Mucosa of rectum (tissue), 2 donors: ENCODE measurements at regions not wholly inside any gene's neighbourhood (a gene's known extent, or its start where the extent isn't known, plus 50 kb on each side); places are given as distances from the start of the nearest gene placed in this dataset.

Source experiments
- H3K27ac ChIP-seq, 2 donors: one replicate each; pipeline ENCODE4 v1.7.0; 2013; ENCODE audit warnings: inconsistent platforms in 2 of 2, low read depth in 2 of 2, low read length in 2 of 2
- H3K27me3 ChIP-seq, 2 donors: one replicate each; pipeline ENCODE4 v1.7.0; 2013; ENCODE audit warnings: low read length in 2 of 2; ENCODE audit not compliant: control insufficient read depth in 2 of 2, insufficient read depth in 2 of 2
- H3K36me3 ChIP-seq, 2 donors: one replicate each; pipeline ENCODE4 v1.7.0; 2013; ENCODE audit warnings: low read length in 2 of 2; ENCODE audit not compliant: control insufficient read depth in 2 of 2, insufficient read depth in 2 of 2
- H3K4me1 ChIP-seq, 2 donors: one replicate each; pipeline ENCODE4 v1.7.0; 2013; ENCODE audit warnings: low read length in 2 of 2, mild to moderate bottlenecking in 1 of 2; ENCODE audit not compliant: control insufficient read depth in 2 of 2, insufficient read depth in 2 of 2
- H3K4me3 ChIP-seq, 2 donors: one replicate each; pipeline ENCODE4 v1.7.0; 2013; ENCODE audit warnings: low read length in 2 of 2
- H3K9ac ChIP-seq, 2 donors: one replicate each; pipeline ENCODE4 v1.7.0; 2013; ENCODE audit warnings: low read length in 2 of 2, low read depth in 1 of 2, mild to moderate bottlenecking in 1 of 2
- H3K9me3 ChIP-seq, 2 donors: one replicate each; pipeline ENCODE4 v1.7.0; 2013; ENCODE audit warnings: low read length in 2 of 2; ENCODE audit not compliant: control insufficient read depth in 2 of 2
- donor health status: healthy.
- donor health status: Normal muscosa, but diverticular disease.

DNA sequence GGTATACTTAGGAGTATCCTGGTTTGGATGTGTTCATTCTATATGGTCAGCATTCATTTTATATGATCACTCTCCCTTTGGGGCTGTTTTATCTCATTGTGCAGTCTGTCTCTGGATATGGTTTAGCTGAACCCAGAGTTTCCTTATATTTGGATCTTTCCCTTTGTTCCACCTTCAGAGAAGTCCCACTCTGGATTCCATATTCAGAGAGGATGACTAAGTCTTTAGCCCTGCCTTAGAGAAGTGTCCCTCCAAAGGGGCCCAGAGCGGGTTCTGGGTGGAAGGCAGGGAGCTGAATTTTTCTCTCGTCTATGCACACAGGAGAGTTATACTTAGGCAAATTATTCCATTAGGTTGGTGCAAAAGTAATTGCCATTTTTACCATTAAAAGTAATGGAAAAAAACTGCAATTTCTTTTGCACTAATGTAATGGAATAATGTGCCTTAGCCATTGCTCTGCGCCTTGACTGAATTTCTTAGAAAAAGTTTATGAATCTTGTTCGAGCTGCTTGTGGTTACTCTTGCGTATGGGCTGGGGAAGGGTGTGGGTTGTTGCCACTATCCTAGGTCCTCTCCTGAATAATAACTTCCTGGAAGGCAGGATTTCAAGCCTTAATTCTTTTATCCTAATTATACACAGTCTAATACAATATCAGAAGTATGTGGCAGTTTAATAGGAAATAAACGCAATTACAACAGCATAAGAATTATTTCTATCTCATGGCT lies 74.2 kb upstream of the MTPN start:
- no peak overlapping the region for H3K4me3 ChIP-seq
- H3K9ac ChIP-seq: no peak overlapping the region
- H3K27ac ChIP-seq: no peak overlapping the region
- no peaks in the 10 kb centered on the region for H3K9me3 ChIP-seq
- H3K36me3 ChIP-seq: no peaks in the 10 kb centered on the region
- no peaks in the 10 kb centered on the region for H3K27me3 ChIP-seq
- no peaks in the 10 kb centered on the region for H3K4me1 ChIP-seq

DNA sequence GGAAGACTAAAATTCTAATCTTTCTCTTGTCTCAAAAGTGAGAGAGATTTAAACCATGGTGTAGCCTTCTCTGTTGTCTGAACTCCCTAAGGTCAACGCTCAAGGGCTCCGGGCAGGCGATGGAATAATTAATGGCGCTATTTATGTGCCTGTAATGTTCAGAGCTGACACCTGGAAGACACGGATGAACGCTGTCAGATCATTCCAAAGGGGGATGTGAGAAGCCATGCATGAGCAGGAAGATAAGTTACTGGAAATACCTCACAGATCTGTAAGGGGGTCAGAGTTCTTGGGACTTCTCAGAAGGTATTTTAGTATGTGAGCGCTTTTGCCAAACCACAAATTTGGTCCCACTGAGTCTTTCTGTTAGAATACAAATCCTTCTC lies 73.3 kb upstream of the MTPN start:
- H3K27ac ChIP-seq: no peak overlapping the region
- no peaks in the 10 kb centered on the region for H3K27me3 ChIP-seq
- no peak overlapping the region for H3K4me3 ChIP-seq
- H3K4me1 ChIP-seq: no peaks in the 10 kb centered on the region
- H3K9ac ChIP-seq: no peak overlapping the region
- no peaks in the 10 kb centered on the region for H3K9me3 ChIP-seq
- no peaks in the 10 kb centered on the region for H3K36me3 ChIP-seq

DNA sequence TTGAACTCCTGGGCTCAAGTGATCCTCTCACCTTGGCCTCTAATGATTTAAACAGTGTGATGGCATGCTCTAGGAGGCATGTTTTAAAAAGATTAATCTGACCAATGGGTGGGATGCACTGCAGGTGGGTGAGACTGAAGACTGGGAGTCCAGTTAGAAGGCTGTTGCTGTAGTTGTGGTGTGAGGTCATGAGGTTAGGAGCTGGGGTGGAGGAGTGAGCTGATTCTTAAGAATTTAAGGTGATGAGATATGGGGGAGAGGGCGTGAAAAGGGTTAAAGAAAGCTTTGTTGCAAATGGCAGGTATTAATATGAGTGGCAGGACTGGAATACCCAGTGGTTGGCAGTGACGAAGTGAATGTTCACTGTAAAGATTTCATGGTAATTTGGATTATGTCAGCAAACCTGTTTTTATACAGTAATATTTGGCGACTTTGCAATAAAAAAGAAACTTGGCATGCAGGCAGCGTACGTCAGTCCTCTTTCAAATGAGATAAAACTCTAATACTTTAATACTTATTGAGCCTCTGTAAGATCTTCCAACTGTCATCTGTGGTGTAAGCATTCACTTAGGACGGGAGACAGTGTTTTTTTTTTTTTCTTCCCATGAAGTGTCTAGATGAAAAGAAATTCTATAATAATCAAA lies 72.8 kb upstream of the MTPN start:
- Histone ChIP-seq H3K9ac (no peak overlapping the region), H3K36me3 (no peaks in the 10 kb centered on the region), H3K27me3 (no peaks in the 10 kb centered on the region), H3K4me3 (no peak overlapping the region), H3K4me1 (no peaks in the 10 kb centered on the region), H3K27ac (no peak overlapping the region), H3K9me3 (no peaks in the 10 kb centered on the region)

GRCh38 chr7:136049117-136049516 lies 72.0 kb upstream of the MTPN start:
- no peaks in the 10 kb centered on the region for H3K9me3 ChIP-seq
- H3K27me3 ChIP-seq: no peaks in the 10 kb centered on the region
- no peak overlapping the region for H3K9ac ChIP-seq
- no peak overlapping the region for H3K27ac ChIP-seq
- H3K4me3 ChIP-seq: no peak overlapping the region
- H3K4me1 ChIP-seq: no peaks in the 10 kb centered on the region
- no peaks in the 10 kb centered on the region for H3K36me3 ChIP-seq

DNA sequence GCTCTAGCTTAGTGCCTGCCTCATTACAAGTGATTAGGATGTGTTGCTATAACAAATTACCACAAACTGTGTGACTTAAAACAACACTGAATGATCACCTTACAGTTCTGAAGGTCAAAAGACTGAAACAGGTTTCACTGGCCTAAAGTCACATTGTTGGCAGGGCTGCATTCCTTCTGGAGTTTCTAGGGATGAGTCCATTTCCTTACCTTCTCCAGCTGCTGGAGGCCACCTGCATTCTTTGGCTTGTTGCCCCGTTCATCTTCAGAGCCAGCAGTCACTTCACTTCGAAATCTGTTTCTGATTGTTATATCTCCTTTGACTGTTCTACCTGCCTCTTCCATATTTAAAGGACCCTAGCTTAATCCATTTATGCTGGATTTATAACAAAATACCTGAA lies 69.4 kb upstream of the MTPN start:
- H3K27ac ChIP-seq: no peak overlapping the region
- H3K36me3 ChIP-seq: no peaks in the 10 kb centered on the region
- H3K9ac ChIP-seq: no peak overlapping the region
- H3K27me3 ChIP-seq: no peaks in the 10 kb centered on the region
- H3K9me3 ChIP-seq: no peaks in the 10 kb centered on the region
- no peak overlapping the region for H3K4me3 ChIP-seq
- H3K4me1 ChIP-seq: no peaks in the 10 kb centered on the region

GRCh38 chr7:136045992-136046391 lies 68.8 kb upstream of the MTPN start:
- Histone ChIP-seq H3K9me3 (no peaks in the 10 kb centered on the region), H3K4me3 (no peak overlapping the region), H3K27me3 (no peaks in the 10 kb centered on the region), H3K4me1 (no peaks in the 10 kb centered on the region), H3K27ac (no peak overlapping the region), H3K9ac (no peak overlapping the region), H3K36me3 (no peaks in the 10 kb centered on the region)

DNA sequence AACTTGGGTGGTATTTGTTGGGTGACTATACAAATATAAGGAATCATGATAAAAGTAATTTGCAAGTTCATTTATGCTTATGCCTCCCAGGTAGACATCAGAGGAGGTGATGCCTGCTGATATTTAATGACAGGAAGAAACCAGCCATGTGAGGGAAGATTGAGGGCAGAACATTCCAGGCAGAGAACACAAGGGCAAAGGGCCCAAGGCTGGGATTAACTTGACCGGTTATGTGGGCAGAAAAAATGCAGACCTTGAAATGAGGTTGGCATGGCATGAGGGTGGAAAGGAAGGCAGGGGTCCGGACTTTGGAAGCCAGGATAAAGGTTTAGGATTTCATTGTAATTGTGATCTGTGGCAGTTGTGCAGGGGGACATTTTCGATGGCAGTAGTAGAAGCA lies 68.0 kb upstream of the MTPN start:
- Histone ChIP-seq H3K27me3 (no peaks in the 10 kb centered on the region), H3K9me3 (no peaks in the 10 kb centered on the region), H3K9ac (no peak overlapping the region), H3K4me3 (no peak overlapping the region), H3K4me1 (no peaks in the 10 kb centered on the region), H3K27ac (no peak overlapping the region), H3K36me3 (no peaks in the 10 kb centered on the region)

GRCh38 chr7:136039577-136040345 lies 62.6 kb upstream of the MTPN start:
- no peaks in the 10 kb centered on the region for H3K9me3 ChIP-seq
- H3K4me3 ChIP-seq: no peak overlapping the region
- no peaks in the 10 kb centered on the region for H3K4me1 ChIP-seq
- no peak overlapping the region for H3K27ac ChIP-seq
- H3K36me3 ChIP-seq: no peaks in the 10 kb centered on the region
- no peaks in the 10 kb centered on the region for H3K27me3 ChIP-seq
- H3K9ac ChIP-seq: no peak overlapping the region

- Histone ChIP-seq H3K4me1 (no peaks in the 10 kb centered on the region), H3K27me3 (no peaks in the 10 kb centered on the region), H3K4me3 (no peak overlapping the region), H3K9me3 (no peaks in the 10 kb centered on the region), H3K9ac (no peak overlapping the region), H3K27ac (no peak overlapping the region), H3K36me3 (no peaks in the 10 kb centered on the region)
Measured at GRCh38 chr7:136036336-136036735, 59.2 kb upstream of the MTPN start.

DNA sequence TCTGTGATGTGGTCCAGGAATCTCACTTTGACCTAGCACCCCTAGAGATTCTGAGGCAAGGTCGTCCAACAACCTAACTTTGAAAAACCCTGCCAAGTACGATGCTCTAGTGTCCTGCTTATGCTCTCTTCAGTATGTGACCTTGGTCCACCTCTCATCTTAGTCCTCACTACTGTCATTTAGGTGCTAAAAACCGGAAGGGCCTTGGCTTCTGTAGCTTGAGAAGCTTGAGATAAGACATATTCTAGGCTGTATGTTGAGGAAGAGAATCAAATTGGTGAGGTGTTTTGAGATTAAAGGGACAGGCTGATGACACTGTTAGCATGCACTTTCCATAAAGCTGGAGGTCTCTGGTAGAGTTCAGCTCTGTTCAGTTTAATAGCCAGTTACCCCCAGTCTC lies 57.0 kb upstream of the MTPN start:
- H3K9me3 ChIP-seq: no peaks in the 10 kb centered on the region
- no peaks in the 10 kb centered on the region for H3K4me1 ChIP-seq
- no peak overlapping the region for H3K27ac ChIP-seq

More for the DNA sequence above, 57.0 kb upstream of the MTPN start:
- Histone ChIP-seq H3K27me3 (no peaks in the 10 kb centered on the region), H3K9ac (no peak overlapping the region), H3K36me3 (no peaks in the 10 kb centered on the region), H3K4me3 (no peak overlapping the region)
